GM10266 (cell line): ENCODE measurements at regions not wholly inside any gene's neighbourhood (a gene's known extent, or its start where the extent isn't known, plus 50 kb on each side); places are given as distances from the start of the nearest gene placed in this dataset.

ENCODE experiments used
- DNase-seq: peaks from one replicate; pipeline ENCODE4 v3.0.0; 2012; ENCODE audit errors: extremely low spot score
- TF ChIP-seq, protein P1 (sequence below): IDR thresholded peaks from 2 replicates; pipeline ENCODE4 v1.5.1; 2012; ENCODE audit warnings: mild to moderate bottlenecking, low read depth; ENCODE audit not compliant: control insufficient read depth, insufficient read depth; ENCODE audit errors: missing control alignments

DNA sequence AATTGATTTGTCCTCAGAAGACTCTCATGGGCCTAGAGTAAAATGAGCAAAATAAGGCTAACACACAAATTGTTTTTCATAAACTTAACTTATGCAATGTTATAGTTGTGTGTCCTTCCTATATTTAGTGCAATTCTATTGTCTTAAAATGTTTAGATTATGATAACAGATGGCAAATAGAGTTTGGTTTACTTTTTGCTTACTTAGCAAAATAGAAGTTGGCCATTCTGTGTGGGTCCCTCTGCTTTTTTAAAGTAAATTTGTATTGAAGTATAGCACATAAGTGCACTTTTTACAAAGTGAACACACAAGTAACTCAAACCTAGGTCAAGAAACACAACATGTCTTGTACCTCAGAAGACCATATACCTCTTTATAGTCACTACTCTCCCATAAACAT lies 150.6 kb upstream of the RARB start:
- DNase-seq: no peak
- TF ChIP-seq, protein P1, sequence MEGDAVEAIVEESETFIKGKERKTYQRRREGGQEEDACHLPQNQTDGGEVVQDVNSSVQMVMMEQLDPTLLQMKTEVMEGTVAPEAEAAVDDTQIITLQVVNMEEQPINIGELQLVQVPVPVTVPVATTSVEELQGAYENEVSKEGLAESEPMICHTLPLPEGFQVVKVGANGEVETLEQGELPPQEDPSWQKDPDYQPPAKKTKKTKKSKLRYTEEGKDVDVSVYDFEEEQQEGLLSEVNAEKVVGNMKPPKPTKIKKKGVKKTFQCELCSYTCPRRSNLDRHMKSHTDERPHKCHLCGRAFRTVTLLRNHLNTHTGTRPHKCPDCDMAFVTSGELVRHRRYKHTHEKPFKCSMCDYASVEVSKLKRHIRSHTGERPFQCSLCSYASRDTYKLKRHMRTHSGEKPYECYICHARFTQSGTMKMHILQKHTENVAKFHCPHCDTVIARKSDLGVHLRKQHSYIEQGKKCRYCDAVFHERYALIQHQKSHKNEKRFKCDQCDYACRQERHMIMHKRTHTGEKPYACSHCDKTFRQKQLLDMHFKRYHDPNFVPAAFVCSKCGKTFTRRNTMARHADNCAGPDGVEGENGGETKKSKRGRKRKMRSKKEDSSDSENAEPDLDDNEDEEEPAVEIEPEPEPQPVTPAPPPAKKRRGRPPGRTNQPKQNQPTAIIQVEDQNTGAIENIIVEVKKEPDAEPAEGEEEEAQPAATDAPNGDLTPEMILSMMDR: no peak

DNA sequence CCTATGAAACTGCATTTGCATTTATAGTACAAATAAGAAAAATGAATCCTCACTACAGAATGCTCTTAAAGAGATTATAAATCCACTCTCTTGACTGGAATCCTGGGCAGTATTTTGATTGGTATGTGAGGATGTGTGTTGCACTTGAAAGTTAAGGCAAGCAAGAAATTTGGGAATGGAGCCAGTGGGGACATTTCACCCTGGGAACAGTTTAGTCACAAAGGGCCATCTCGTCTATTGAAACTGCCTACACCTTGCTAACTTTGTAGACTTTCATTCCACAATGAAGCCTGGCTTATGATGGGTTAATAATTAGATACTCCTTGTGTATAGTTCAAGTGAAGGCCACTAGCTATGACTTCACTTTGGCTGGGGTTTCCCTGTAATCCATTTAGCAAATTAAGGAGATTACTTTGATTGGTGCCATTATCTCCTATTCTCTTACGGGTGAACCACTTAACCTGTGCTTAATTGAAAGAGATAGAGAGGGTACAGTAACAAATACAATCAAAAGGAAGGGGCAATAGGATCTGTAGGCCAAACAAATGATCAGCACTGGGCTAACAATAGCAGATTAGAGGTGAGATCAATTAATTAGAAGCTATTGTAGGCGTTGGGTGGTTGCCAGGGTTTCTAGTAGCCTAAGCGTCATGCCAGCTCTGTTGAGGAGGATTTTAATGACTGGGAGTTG lies 146.9 kb upstream of the RARB start:
- TF ChIP-seq, protein P1: no peak
- DNase-seq: no peak

DNA sequence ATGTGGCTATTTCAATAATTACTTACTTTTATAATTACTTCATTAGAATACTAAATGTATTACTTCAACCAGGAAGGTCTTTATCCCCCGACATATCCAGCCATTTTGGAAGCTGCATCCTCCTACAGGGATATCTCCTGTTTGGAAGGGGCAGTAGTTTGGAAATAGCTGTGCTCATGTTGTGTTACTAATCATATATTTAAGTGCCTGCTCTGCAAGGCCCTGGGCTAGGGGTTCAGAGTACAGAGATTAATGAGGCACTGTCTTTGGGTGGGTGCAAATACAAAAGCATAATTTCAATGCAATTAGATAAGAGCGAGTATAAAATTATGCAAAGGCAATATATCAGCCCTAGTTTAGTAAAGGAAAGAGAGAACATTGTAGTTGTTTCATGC lies 146.3 kb upstream of the RARB start:
- TF ChIP-seq, protein P1: no peak
- DNase-seq: no peak

DNA sequence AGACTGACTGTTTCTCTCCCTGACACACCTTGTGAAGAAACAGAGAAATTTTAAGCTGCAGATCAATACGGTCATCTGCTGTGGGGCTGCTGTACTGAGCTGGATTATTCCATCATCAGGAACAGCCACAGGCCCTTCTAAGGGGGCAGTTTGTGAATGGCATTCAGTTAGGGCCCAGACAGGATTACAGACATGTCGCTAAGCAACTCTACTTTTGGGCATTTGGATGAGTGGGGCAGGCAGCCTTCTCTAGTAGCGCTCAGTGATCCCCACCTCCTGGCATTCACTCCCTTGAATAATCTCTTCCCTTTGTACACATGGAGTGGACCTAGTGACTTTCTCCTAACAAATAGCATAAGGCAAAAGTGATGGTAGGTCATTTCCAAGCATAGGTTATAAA lies 144.4 kb upstream of the RARB start:
- no peak for DNase-seq
- TF ChIP-seq, protein P1: no peak

DNA sequence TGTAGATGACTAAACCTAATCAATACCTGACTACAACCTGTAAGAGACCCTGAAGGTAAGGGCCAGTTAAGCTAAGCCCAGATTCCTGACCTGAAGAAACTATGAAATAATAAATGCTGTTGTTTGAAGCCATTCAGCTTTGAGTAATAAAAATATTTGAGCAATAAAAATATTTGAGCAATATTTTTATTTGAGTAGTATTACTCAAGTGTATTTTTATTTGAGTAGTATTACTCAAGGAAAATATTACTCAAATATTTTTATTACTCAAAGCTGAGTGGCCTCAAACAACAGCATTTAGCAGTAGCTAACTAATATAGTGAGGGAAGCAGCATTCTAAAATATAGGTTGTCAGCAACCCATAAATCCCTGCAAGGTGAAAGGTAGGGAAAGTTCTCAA lies 143.8 kb upstream of the RARB start:
- TF ChIP-seq, protein P1: no peak
- DNase-seq: no peak

DNA sequence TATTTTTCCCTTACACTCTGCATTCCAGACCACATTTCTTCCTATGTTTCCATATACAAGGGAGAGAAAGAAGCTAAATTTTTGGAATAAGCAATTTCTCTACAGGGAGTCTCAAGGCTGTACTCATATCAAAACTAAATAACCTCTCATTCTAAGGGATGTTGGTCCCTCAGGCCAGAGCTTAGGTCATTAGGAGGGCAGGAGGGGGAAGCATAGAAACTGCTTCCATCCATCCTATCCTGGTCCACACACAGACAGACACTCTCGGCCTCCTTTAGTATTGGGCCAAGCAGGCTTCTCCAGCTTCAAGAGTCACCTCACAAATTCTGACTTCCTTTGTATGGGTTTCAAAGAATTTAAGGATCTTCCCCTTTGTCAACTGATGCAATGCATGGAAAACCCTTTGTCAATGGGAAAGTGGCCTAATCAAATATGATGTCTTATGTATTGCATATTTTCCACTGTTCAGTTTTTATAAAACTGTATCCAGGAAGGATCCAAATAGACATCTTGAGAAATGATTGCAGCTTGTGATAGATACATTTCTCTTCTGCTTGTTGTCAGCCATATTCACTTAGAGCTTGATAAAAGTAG lies 140.7 kb upstream of the RARB start:
- no peak for DNase-seq
- TF ChIP-seq, protein P1: no peak

DNA sequence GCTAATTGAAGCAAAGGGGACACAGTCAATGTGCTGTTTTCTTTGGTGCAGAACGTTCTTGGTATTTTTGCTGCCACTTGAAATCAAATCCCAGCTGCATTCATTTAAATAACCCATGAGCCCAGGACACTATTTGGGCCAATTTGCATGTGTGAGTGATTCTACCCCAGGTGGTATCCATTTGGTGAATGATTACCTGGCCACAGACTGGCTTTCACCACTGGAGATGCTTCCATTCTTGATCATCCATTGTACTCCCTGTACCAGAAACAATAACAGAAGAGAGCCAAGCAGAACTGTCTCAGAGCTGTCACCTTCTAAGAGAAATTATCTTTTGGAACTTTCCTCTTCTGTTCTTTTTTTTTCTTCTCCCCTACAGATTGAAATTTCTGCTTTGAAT lies 139.7 kb upstream of the RARB start:
- no peak for DNase-seq
- TF ChIP-seq, protein P1: no peak
